ENCODE measurements at regions not wholly inside any gene's neighbourhood (a gene's known extent, or its start where the extent isn't known, plus 50 kb on each side); places are given as distances from the start of the nearest gene placed in this dataset.

DNA sequence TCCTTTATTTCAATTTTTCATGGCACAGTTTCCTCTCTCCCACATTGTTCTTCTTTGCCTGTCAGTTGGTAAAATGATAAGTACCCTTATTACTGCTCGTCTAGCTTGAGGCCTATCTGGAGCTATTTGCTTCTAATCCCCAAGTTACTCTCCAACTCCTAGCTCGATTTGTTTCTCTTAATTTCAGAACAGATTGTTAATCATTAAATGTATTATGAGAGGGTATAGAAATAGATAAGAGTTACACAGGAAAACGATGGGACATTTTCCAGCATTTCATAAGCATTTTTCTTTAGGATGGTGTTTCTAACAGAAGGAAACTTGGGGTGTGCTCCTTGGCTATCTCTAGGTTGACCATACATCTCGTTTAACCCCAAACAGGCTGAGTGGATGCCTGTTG lies 540.5 kb upstream of the FZD8 start:
- ChIA-PET RAD21 (ENCODE audit: unreplicated experiment) (no interaction called here), POLR2A (no interaction called here), CTCF (no interaction called here), SMC1A (ENCODE audit: uncharacterized antibody, unreplicated experiment) (no interaction called here)
- Histone ChIP-seq H3K79me2 (ENCODE audit: control insufficient read depth, insufficient read depth, low read length) (no peaks in the 10 kb centered on the region), H3K9me3 (replicated peaks; ENCODE audit: control insufficient read depth, insufficient read depth, low read length) (no peaks in the 10 kb centered on the region; the same call in 2 of the 3 replicates), H3K4me1 (ENCODE audit: control insufficient read depth, insufficient read depth, low read length) (no peaks in the 10 kb centered on the region), H3K4me3 (no peak overlapping the region), H4K20me1 (ENCODE audit: control insufficient read depth, insufficient read depth) (no peaks in the 10 kb centered on the region), H3K4me2 (ENCODE audit: control insufficient read depth, insufficient read depth) (no peak overlapping the region), H3K27ac (ENCODE audit: control insufficient read depth, insufficient read depth) (no peak overlapping the region), H2AFZ (ENCODE audit: control insufficient read depth, low read depth, low read length) (no peak overlapping the region), H3K36me3 (ENCODE audit: control insufficient read depth in 2 of 2, insufficient read depth in 2 of 2, low read length in 1 of 2) (no peaks in the 10 kb centered on the region), H3K27me3 (replicated peaks in 1 of 2; ENCODE audit: control insufficient read depth in 2 of 2, insufficient read depth in 2 of 2, low read length in 1 of 2) (no peaks in the 10 kb centered on the region), H3K9ac (ENCODE audit: control insufficient read depth, insufficient read depth, low read length) (no peak overlapping the region)
- WGBS (ENCODE audit: insufficient coverage, insufficient replicate concordance, low lambda C conversion rate, missing lambda C conversion rate): 2% methylated on average over 4 of the region's 4 CpGs
- DNase-seq (ENCODE audit: low read depth, low spot score) (no peak), FAIRE-seq (no peak), ATAC-seq (no peak)
- BruUV-seq (replicated peaks): no TSS peak
- TF ChIP-seq MAX (IDR thresholded peaks at IDR 0.05; ENCODE audit: low read depth, low read length) (no peak), NFYA (IDR thresholded peaks at IDR 0.05; ENCODE audit: borderline replicate concordance, low read depth, low read length) (no peak)
- in situ Hi-C loops (cut with MboI): no loop called here
- intact Hi-C loops (cut with micrococcal nuclease; ENCODE audit: unreplicated experiment): no loop called here

- no TSS peak for BruUV-seq (replicated peaks)
- Histone ChIP-seq H3K4me3 (no peak overlapping the region), H3K4me2 (ENCODE audit: control insufficient read depth, insufficient read depth) (no peak overlapping the region), H3K27me3 (replicated peaks in 1 of 2; ENCODE audit: control insufficient read depth in 2 of 2, insufficient read depth in 2 of 2, low read length in 1 of 2) (no peaks in the 10 kb centered on the region), H3K79me2 (ENCODE audit: control insufficient read depth, insufficient read depth, low read length) (no peaks in the 10 kb centered on the region), H3K27ac (ENCODE audit: control insufficient read depth, insufficient read depth) (no peak overlapping the region), H3K9ac (ENCODE audit: control insufficient read depth, insufficient read depth, low read length) (no peak overlapping the region), H4K20me1 (ENCODE audit: control insufficient read depth, insufficient read depth) (no peaks in the 10 kb centered on the region), H3K4me1 (ENCODE audit: control insufficient read depth, insufficient read depth, low read length) (no peaks in the 10 kb centered on the region), H3K9me3 (replicated peaks; ENCODE audit: control insufficient read depth, insufficient read depth, low read length) (no peaks in the 10 kb centered on the region; the same call in 2 of the 3 replicates), H2AFZ (ENCODE audit: control insufficient read depth, low read depth, low read length) (no peak overlapping the region), H3K36me3 (ENCODE audit: control insufficient read depth in 2 of 2, insufficient read depth in 2 of 2, low read length in 1 of 2) (no peaks in the 10 kb centered on the region)
- ChIA-PET RAD21 (ENCODE audit: unreplicated experiment) (no interaction called here), POLR2A (no interaction called here), CTCF (no interaction called here), SMC1A (ENCODE audit: uncharacterized antibody, unreplicated experiment) (no interaction called here)
- DNase-seq (ENCODE audit: low read depth, low spot score) (no peak), FAIRE-seq (no peak), ATAC-seq (no peak)
- WGBS (ENCODE audit: insufficient coverage, insufficient replicate concordance, low lambda C conversion rate, missing lambda C conversion rate): 34% methylated on average over 9 of the region's 9 CpGs
- intact Hi-C loops (cut with micrococcal nuclease; ENCODE audit: unreplicated experiment): no loop called here
- in situ Hi-C loops (cut with MboI): no loop called here
- TF ChIP-seq BHLHE40 (IDR thresholded peaks at IDR 0.05; ENCODE audit: borderline replicate concordance in 1 of 2, low read depth in 2 of 2, low read length in 1 of 2): no peak
- no peak for TF ChIP-seq NBN (IDR thresholded peaks at IDR 0.05)
- no peak for TF ChIP-seq TAF1 (IDR thresholded peaks at IDR 0.05; ENCODE audit: borderline replicate concordance, low read depth, low read length)
- no peak for TF ChIP-seq IRF4 (IDR thresholded peaks at IDR 0.05; ENCODE audit: low read depth, low read length)
- TF ChIP-seq CHD2 (IDR thresholded peaks at IDR 0.05; ENCODE audit: borderline replicate concordance, low read depth, low read length): no peak
- TF ChIP-seq JUND (IDR thresholded peaks at IDR 0.05; ENCODE audit: low read depth, low read length): no peak
- TF ChIP-seq, protein P1, sequence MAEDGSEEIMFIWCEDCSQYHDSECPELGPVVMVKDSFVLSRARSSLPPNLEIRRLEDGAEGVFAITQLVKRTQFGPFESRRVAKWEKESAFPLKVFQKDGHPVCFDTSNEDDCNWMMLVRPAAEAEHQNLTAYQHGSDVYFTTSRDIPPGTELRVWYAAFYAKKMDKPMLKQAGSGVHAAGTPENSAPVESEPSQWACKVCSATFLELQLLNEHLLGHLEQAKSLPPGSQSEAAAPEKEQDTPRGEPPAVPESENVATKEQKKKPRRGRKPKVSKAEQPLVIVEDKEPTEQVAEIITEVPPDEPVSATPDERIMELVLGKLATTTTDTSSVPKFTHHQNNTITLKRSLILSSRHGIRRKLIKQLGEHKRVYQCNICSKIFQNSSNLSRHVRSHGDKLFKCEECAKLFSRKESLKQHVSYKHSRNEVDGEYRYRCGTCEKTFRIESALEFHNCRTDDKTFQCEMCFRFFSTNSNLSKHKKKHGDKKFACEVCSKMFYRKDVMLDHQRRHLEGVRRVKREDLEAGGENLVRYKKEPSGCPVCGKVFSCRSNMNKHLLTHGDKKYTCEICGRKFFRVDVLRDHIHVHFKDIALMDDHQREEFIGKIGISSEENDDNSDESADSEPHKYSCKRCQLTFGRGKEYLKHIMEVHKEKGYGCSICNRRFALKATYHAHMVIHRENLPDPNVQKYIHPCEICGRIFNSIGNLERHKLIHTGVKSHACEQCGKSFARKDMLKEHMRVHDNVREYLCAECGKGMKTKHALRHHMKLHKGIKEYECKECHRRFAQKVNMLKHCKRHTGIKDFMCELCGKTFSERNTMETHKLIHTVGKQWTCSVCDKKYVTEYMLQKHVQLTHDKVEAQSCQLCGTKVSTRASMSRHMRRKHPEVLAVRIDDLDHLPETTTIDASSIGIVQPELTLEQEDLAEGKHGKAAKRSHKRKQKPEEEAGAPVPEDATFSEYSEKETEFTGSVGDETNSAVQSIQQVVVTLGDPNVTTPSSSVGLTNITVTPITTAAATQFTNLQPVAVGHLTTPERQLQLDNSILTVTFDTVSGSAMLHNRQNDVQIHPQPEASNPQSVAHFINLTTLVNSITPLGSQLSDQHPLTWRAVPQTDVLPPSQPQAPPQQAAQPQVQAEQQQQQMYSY (CRISPR knock-in tag; IDR thresholded peaks at IDR 0.05): no peak
- no peak for TF ChIP-seq JUNB (IDR thresholded peaks at IDR 0.05)
- TF ChIP-seq SMARCA5 (IDR thresholded peaks at IDR 0.05): no peak
- TF ChIP-seq MXI1 (IDR thresholded peaks at IDR 0.05; ENCODE audit: low read depth, low read length): no peak
- no peak for TF ChIP-seq NR2C1 (IDR thresholded peaks at IDR 0.05)
- no peak for TF ChIP-seq SUPT20H (IDR thresholded peaks at IDR 0.05; ENCODE audit: borderline replicate concordance, control insufficient read depth, low read depth, low read length)
- TF ChIP-seq NR2C2 (IDR thresholded peaks at IDR 0.05; ENCODE audit: borderline replicate concordance, control insufficient read depth, insufficient read length, low read depth): no peak
- no peak for TF ChIP-seq LARP7 (IDR thresholded peaks at IDR 0.05)
Observed at GRCh38 chr10:36182179-36182566, 540.1 kb upstream of the FZD8 start.
